Cardiac muscle cell (in vitro differentiated cells and primary cell): ENCODE measurements at regions not wholly inside any gene's neighbourhood (a gene's known extent, or its start where the extent isn't known, plus 50 kb on each side); places are given as distances from the start of the nearest gene placed in this dataset.

Experiments used
- DNase-seq, 2 donors: peaks; one replicate each; pipeline versions ENCODE4 v3.0.0 to v3.0.0-alpha.2; 2010 to 2017; ENCODE audit warnings: low read depth in 1 of 2, low spot score in 1 of 2
- H3K27ac ChIP-seq: fragments of 200-600 bp; sonication (generic); 2 replicates; pipeline ENCODE4 v1.5.1; 2016
- H3K27me3 ChIP-seq: fragments of 200-600 bp; sonication (generic); 2 replicates; pipeline ENCODE4 v1.6.0; 2016; ENCODE audit warnings: control low read depth
- H3K36me3 ChIP-seq: fragments of 200-600 bp; sonication (generic); 2 replicates; pipeline ENCODE4 v1.5.1; 2016; ENCODE audit warnings: control low read depth
- H3K4me1 ChIP-seq: fragments of 200-600 bp; sonication (generic); 2 replicates; pipeline ENCODE4 v1.8.1; 2017; ENCODE audit warnings: low read depth, mild to moderate bottlenecking, mixed run types
- H3K4me3 ChIP-seq: fragments of 200-600 bp; sonication (generic); 2 replicates; pipeline ENCODE4 v1.5.1; 2016; ENCODE audit warnings: mild to moderate bottlenecking
- H3K9me3 ChIP-seq: fragments of 200-600 bp; sonication (generic); 2 replicates; pipeline ENCODE4 v1.5.1; 2017; ENCODE audit warnings: low read depth, mild to moderate bottlenecking, control low read depth
- TF ChIP-seq, protein P1 (sequence below): IDR thresholded peaks from 2 replicates; pipeline ENCODE4 v1.5.1; 2012; ENCODE audit warnings: low read depth, mild to moderate bottlenecking, low read length

DNA sequence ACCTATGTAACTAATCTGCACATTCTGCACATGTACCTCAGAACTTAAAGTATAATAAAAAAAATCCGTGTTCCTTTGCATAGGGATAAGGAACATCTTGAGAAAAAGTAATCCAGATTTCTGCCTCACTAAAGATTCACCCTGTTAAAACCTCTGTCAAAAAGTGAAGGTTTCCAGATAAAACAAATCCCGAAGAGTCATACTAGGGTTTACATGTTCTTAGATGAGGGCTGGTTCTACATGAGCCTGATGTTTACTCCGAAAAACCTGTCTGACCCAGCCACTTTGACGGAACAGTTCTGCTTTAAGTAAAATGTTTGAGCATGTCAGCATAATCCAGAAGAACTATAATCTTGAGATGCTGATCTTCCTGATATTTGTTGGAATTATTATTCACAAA lies 515.6 kb upstream of the SLC8A1 start:
- H3K9me3 ChIP-seq, result no peaks in the 10 kb centered on the region
- no peak overlapping the region for H3K4me3 ChIP-seq
- TF ChIP-seq, protein P1, sequence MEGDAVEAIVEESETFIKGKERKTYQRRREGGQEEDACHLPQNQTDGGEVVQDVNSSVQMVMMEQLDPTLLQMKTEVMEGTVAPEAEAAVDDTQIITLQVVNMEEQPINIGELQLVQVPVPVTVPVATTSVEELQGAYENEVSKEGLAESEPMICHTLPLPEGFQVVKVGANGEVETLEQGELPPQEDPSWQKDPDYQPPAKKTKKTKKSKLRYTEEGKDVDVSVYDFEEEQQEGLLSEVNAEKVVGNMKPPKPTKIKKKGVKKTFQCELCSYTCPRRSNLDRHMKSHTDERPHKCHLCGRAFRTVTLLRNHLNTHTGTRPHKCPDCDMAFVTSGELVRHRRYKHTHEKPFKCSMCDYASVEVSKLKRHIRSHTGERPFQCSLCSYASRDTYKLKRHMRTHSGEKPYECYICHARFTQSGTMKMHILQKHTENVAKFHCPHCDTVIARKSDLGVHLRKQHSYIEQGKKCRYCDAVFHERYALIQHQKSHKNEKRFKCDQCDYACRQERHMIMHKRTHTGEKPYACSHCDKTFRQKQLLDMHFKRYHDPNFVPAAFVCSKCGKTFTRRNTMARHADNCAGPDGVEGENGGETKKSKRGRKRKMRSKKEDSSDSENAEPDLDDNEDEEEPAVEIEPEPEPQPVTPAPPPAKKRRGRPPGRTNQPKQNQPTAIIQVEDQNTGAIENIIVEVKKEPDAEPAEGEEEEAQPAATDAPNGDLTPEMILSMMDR, result no peak
- H3K27ac ChIP-seq, result no peak overlapping the region
- no peak for DNase-seq
- H3K27me3 ChIP-seq, result no peaks in the 10 kb centered on the region
- H3K4me1 ChIP-seq, result no peaks in the 10 kb centered on the region
- no peaks in the 10 kb centered on the region for H3K36me3 ChIP-seq

DNA sequence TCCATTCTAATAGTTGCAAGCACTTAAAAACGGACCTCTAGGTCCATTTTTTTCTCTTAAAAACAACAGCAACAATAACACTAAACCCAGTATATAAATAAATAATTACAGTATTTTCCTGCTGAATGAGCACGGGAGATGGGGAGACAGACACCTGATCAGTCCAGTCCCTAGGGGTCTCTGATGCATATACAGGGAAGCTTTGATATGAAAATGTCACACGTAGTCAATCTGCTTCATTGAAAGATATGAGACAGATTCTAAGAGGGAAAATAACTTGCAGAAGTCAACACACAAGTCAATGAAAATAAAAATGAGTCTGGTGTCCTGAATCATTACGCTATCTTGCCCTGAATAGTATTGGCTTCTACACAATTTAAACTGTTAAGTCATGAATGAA lies 523.3 kb upstream of the SLC8A1 start:
- Histone ChIP-seq H3K4me3 (no peak overlapping the region), H3K9me3 (no peaks in the 10 kb centered on the region), H3K36me3 (no peaks in the 10 kb centered on the region), H3K27me3 (no peaks in the 10 kb centered on the region), H3K27ac (no peak overlapping the region), H3K4me1 (no peaks in the 10 kb centered on the region)
- TF ChIP-seq, protein P1, result no peak
- no peak for DNase-seq

DNA sequence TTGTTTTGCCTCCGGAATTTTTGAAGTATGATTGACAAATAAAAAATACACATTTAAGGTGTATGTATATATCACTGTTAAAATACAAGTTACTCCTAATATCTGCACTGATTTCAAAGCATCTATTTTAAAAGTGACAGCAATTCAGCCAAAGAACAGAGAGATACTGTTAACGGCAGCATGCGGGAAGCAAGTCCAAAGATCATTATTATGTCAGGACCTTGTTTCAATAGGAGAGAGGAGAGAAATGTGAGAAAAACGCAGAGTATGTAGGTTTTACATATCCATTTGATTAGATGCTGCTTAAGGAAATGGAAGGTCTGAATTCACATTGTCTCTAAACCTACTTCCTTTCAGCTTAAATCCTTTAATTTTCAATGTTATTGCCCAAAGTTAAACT lies 545.5 kb upstream of the SLC8A1 start:
- H3K4me1 ChIP-seq, result peaks cover 4% of the 10 kb centered on the region

DNA sequence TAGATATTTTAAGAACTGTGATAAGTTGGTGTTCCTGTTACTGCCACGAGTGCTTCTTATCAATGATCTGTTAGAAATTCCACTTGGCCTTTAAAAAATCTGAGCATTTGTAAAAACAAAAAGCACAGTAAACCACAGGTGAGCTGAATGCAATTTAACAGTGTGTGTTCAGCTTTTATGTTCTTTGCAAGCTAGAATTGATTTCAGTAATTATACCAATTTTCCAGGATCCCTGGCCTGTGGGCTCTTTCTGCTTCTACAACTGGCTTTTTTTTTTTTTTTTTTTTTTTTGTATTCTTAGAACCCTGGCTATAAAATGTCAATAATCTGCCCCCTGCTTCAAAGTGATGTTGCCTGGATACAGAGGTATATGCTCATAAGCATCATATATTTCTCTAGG lies 548.5 kb upstream of the SLC8A1 start:
- DNase-seq, result no peak
- H3K4me1 ChIP-seq, result no peaks in the 10 kb centered on the region
- no peaks in the 10 kb centered on the region for H3K36me3 ChIP-seq
- H3K27ac ChIP-seq, result no peak overlapping the region
- no peak overlapping the region for H3K4me3 ChIP-seq
- H3K9me3 ChIP-seq, result no peaks in the 10 kb centered on the region
- TF ChIP-seq, protein P1, result no peak
- H3K27me3 ChIP-seq, result no peaks in the 10 kb centered on the region

More for the DNA sequence above, 545.5 kb upstream of the SLC8A1 start:
- Histone ChIP-seq H3K27me3 (no peaks in the 10 kb centered on the region), H3K27ac (no peak overlapping the region), H3K4me3 (no peak overlapping the region), H3K36me3 (no peaks in the 10 kb centered on the region), H3K9me3 (no peaks in the 10 kb centered on the region)
- DNase-seq, result no peak
- TF ChIP-seq, protein P1, result no peak

DNA sequence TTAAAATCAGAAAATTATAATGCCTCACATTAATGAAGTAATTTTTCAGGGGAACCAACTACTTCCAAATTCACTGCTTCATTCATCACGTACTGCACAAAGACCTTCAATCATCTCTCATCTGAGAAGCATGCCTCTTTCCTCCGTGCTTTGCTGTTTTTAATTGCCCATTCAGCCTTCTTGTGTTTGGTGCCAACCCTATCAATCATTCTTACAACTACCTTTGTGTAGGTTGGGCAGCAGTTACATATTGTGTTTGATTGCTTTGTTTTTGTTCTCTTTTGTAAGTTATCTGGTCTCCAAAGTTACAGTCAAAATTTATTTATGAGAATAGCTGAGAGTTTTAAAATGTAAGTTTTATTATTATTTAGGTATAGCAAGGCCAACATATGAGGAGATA lies 549.0 kb upstream of the SLC8A1 start:
- TF ChIP-seq, protein P1, result no peak
- H3K4me3 ChIP-seq, result no peak overlapping the region
- H3K27ac ChIP-seq, result no peak overlapping the region
- H3K4me1 ChIP-seq, result no peaks in the 10 kb centered on the region
- H3K36me3 ChIP-seq, result no peaks in the 10 kb centered on the region
- no peak for DNase-seq
- no peaks in the 10 kb centered on the region for H3K9me3 ChIP-seq
- no peaks in the 10 kb centered on the region for H3K27me3 ChIP-seq

DNA sequence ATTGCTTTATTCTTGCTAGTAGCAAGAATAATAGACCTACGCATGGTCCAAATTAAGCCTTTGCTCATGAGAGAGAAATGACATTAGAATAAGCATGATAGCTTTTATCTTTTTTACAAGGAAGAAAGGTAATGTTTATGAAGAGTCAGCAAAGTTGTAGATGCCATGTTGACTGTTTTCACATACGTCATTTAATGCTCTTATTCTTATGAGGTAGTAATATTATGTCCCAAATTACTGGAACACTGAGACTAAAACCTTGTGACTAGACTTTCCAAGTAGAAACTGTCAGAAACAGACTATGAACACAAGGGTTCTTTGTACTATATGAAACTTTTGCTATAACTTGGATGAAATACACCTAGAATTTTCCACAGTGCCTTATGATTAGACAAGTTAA lies 552.8 kb upstream of the SLC8A1 start:
- H3K4me1 ChIP-seq, result no peaks in the 10 kb centered on the region
- no peaks in the 10 kb centered on the region for H3K27me3 ChIP-seq
- no peak overlapping the region for H3K27ac ChIP-seq
- no peaks in the 10 kb centered on the region for H3K36me3 ChIP-seq
- H3K9me3 ChIP-seq, result no peaks in the 10 kb centered on the region
- H3K4me3 ChIP-seq, result no peak overlapping the region
- DNase-seq, result no peak
- TF ChIP-seq, protein P1, result no peak
